ENCODE measurements at regions not wholly inside any gene's neighbourhood (a gene's known extent, or its start where the extent isn't known, plus 50 kb on each side); places are given as distances from the start of the nearest gene placed in this dataset.

DNA sequence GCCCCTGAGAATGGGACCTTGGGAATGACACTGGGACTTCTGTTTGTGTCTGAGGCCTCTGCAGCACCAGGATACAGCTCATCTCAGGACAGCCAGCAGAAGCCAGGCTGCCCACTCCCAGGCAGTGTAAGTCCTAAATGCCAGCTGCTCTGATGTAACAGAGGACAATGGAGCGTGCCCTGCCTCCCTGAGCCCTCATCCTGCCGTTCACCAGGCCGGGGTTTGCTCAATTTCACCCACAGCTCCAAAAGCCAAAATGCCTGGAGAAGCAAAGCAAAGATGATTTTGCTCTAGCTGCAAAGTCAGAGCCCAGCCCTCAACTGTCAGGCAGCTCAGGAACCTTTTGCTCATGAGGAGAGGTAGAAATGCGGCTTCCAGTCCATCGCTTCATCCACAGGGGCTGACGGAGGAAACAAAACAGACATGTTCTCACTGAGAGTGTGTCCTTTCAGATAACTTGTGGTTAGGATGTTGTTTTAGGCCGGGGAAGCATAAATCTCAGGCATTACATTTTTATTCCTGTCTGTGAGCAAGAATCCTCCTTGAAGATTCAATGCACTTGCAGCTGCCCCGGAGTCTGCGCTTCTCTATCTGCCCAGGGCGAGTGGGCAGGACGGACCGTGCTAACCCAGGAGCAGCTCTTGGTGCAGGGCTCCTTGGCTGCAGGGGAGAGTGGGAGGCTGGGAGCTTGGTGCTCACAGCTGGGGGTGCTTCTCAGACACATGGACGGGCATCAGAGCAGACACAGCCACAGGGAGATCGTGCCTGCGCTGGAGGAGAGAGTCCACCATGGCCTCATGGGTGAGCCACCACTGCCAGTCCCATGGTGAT, 83.2 kb upstream of the CHST15 start:
- Histone ChIP-seq H3K4me1 (ENCODE audit: control insufficient read depth, low read length) (peaks cover 16% of the 10 kb centered on the region), H3K9me3 (ENCODE audit: control insufficient read depth, insufficient read depth, low read length) (no peaks in the 10 kb centered on the region), H3K4me3 (ENCODE audit: low read length) (no peak overlapping the region), H3K36me3 (ENCODE audit: control insufficient read depth, low read length) (no peaks in the 10 kb centered on the region), H3K79me2 (ENCODE audit: control insufficient read depth, low read length) (no peaks in the 10 kb centered on the region), H3F3A (ENCODE audit: control insufficient read depth, insufficient read depth) (0 out of 2 replicates have a peak, but pooled peaks cover 2% of the 10 kb centered on the region), H3K27ac (ENCODE audit: low read depth, low read length) (no peak overlapping the region), H4K20me1 (ENCODE audit: control insufficient read depth, insufficient read depth, low read depth, low read length) (no peaks in the 10 kb centered on the region), H3K27me3 (ENCODE audit: control insufficient read depth, low read length) (0 out of 2 replicates have a peak, but pooled peaks cover 2% of the 10 kb centered on the region), H3K9me2 (replicated peaks; ENCODE audit: control insufficient read depth, low read length) (no peaks in the 10 kb centered on the region), H3K4me2 (ENCODE audit: low read length) (peak overlapping the region; percentile 31)
- TF ChIP-seq EZH2phosphoT487 (IDR thresholded peaks at IDR 0.05; ENCODE audit: borderline replicate concordance, low read length): no peak
- TF ChIP-seq, protein P1, sequence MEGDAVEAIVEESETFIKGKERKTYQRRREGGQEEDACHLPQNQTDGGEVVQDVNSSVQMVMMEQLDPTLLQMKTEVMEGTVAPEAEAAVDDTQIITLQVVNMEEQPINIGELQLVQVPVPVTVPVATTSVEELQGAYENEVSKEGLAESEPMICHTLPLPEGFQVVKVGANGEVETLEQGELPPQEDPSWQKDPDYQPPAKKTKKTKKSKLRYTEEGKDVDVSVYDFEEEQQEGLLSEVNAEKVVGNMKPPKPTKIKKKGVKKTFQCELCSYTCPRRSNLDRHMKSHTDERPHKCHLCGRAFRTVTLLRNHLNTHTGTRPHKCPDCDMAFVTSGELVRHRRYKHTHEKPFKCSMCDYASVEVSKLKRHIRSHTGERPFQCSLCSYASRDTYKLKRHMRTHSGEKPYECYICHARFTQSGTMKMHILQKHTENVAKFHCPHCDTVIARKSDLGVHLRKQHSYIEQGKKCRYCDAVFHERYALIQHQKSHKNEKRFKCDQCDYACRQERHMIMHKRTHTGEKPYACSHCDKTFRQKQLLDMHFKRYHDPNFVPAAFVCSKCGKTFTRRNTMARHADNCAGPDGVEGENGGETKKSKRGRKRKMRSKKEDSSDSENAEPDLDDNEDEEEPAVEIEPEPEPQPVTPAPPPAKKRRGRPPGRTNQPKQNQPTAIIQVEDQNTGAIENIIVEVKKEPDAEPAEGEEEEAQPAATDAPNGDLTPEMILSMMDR (IDR thresholded peaks at IDR 0.05; ENCODE audit: low read depth, low read length, poor library complexity, severe bottlenecking): no peak

DNA sequence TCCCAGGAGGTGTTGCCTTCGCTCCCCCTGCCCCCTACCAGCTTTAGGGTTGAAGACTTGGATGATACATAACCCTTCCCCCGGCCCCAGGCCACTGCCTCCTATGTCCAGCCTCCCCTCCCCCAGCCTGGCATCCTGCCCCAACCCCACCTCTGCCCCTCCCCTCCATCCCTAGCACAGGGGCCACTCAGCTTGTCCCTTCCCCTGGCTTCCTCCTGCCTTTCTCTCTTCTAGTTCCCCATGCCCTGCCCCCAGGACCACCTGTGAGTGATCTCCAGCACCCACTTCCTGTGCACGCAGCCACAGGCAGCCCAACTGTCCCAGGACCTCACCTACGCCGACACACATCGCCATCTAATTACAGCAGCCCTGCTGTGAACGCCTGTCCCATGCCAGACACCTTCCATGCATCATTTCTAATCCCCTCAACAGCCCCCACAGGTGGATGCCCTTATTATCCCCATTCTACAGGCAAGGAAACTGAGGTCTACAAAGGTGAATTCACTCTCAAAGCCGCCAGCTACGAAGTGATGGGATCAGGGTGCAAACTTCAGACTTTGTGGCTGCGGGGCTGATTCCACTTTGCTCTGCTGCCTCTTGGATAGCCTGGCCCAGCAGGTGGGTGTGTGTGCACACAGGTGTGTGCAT, 82.4 kb upstream of the CHST15 start:
- Histone ChIP-seq H3F3A (ENCODE audit: control insufficient read depth, insufficient read depth) (0 out of 2 replicates have a peak, but pooled peaks cover 2% of the 10 kb centered on the region), H3K4me3 (ENCODE audit: low read length) (no peak overlapping the region), H3K36me3 (ENCODE audit: control insufficient read depth, low read length) (no peaks in the 10 kb centered on the region), H3K4me2 (ENCODE audit: low read length) (peak overlapping the region; percentile 31), H4K20me1 (ENCODE audit: control insufficient read depth, insufficient read depth, low read depth, low read length) (no peaks in the 10 kb centered on the region), H3K79me2 (ENCODE audit: control insufficient read depth, low read length) (no peaks in the 10 kb centered on the region), H3K9me2 (replicated peaks; ENCODE audit: control insufficient read depth, low read length) (no peaks in the 10 kb centered on the region), H3K27ac (ENCODE audit: low read depth, low read length) (no peak overlapping the region), H3K4me1 (ENCODE audit: control insufficient read depth, low read length) (peaks cover 16% of the 10 kb centered on the region), H3K9me3 (ENCODE audit: control insufficient read depth, insufficient read depth, low read length) (no peaks in the 10 kb centered on the region), H3K27me3 (ENCODE audit: control insufficient read depth, low read length) (0 out of 2 replicates have a peak, but pooled peaks cover 2% of the 10 kb centered on the region)
- TF ChIP-seq, protein P1 (IDR thresholded peaks at IDR 0.05; ENCODE audit: low read depth, low read length, poor library complexity, severe bottlenecking): no peak
- TF ChIP-seq EZH2phosphoT487 (IDR thresholded peaks at IDR 0.05; ENCODE audit: borderline replicate concordance, low read length): no peak

DNA sequence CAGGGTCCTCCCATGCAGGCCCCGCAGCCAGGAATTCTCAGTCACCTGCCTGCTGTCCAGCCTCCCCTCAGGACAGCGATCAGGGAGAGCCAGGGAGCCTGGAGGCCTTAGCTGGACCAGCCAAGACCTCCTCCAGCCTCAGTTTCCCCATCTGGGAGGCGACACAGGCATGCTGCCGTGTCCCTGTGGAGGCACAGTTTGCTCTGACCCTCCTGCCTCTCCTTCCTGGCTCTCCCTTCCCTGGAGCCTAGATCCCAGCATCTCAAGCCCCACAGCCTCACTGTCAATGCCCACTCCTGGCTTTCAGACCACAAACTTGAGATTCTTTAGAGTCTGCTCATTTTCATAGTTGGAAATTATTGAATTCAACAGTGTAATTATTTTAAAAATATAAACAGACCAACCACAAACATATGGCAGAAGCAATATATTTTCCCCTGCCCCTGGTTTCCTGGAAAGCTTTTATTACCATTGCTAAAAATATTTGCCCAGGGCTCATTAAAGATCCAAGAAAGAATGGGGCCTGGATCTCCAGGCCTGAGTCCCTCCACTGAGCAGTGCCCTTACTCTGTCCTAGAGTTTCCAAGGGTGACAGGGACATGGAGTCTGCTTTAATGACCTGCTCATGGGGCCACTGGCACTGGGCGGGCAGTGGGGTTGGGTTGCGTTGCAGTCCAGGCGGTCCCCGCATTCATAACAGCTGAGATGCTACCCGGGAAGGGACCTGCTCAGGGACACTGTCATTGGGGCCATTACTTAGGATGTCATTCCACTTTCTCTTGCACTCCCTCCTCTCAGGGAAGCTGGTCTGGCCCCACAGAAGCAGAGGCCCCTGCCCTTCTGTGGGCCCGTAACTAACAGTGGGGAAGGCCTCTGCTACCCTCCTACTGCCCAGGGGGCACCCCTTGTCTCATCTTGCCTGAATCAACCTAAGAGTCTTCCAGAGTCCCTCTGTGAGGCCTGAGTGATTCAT, 81.6 kb upstream of the CHST15 start:
- no peaks in the 10 kb centered on the region for H3K36me3 ChIP-seq (ENCODE audit: control insufficient read depth, low read length)
- peaks cover 16% of the 10 kb centered on the region for H3K4me1 ChIP-seq (ENCODE audit: control insufficient read depth, low read length)
- H3K79me2 ChIP-seq (ENCODE audit: control insufficient read depth, low read length): no peaks in the 10 kb centered on the region
- TF ChIP-seq EZH2phosphoT487 (IDR thresholded peaks at IDR 0.05; ENCODE audit: borderline replicate concordance, low read length): no peak
- TF ChIP-seq, protein P1 (IDR thresholded peaks at IDR 0.05; ENCODE audit: low read depth, low read length, poor library complexity, severe bottlenecking): no peak
- H3K9me3 ChIP-seq (ENCODE audit: control insufficient read depth, insufficient read depth, low read length): no peaks in the 10 kb centered on the region
- no peaks in the 10 kb centered on the region for H4K20me1 ChIP-seq (ENCODE audit: control insufficient read depth, insufficient read depth, low read depth, low read length)
- H3K4me3 ChIP-seq (ENCODE audit: low read length): no peak overlapping the region
- H3K9me2 ChIP-seq (replicated peaks; ENCODE audit: control insufficient read depth, low read length): no peaks in the 10 kb centered on the region
- H3K27ac ChIP-seq (ENCODE audit: low read depth, low read length): no peak overlapping the region
- H3K4me2 ChIP-seq (ENCODE audit: low read length): peak overlapping the region; percentile 31
- 0 out of 2 replicates have a peak, but pooled peaks cover 2% of the 10 kb centered on the region for H3K27me3 ChIP-seq (ENCODE audit: control insufficient read depth, low read length)
- 0 out of 2 replicates have a peak, but pooled peaks cover 2% of the 10 kb centered on the region for H3F3A ChIP-seq (ENCODE audit: control insufficient read depth, insufficient read depth)
